HepG2 (cell line): ENCODE measurements at regions not wholly inside any gene's neighbourhood (a gene's known extent, or its start where the extent isn't known, plus 50 kb on each side); places are given as distances from the start of the nearest gene placed in this dataset.

Experiments used
- SMAD3 ChIP-seq: sonication (generic); formaldehyde crosslinking; IDR thresholded peaks from 2 replicates; pipeline ENCODE4 v1.4.0; 2020; ENCODE audit warnings: missing genetic modification reagents
- SNAI1 ChIP-seq: sonication (generic); formaldehyde crosslinking; IDR thresholded peaks from 2 replicates; pipeline ENCODE4 v1.5.0; 2020; ENCODE audit warnings: mild to moderate bottlenecking, missing genetic modification reagents, borderline replicate concordance
- ZIK1 ChIP-seq: sonication (generic); formaldehyde crosslinking; IDR thresholded peaks from 2 replicates; pipeline ENCODE4 v1.5.0; 2020; ENCODE audit warnings: mild to moderate bottlenecking, low read depth, missing genetic modification reagents, borderline replicate concordance
- TF ChIP-seq, protein P1 (sequence below): sonication (generic); formaldehyde crosslinking; IDR thresholded peaks from 2 replicates; pipeline ENCODE4 v1.5.0; 2020; ENCODE audit warnings: mild to moderate bottlenecking, missing genetic modification reagents, borderline replicate concordance
- TF ChIP-seq, protein P2 (sequence below): sonication (generic); formaldehyde crosslinking; IDR thresholded peaks from 2 replicates; pipeline ENCODE4 v1.5.1; 2020; ENCODE audit warnings: mild to moderate bottlenecking, missing genetic modification reagents, moderate library complexity
- TF ChIP-seq, protein P3 (sequence below): sonication (generic); formaldehyde crosslinking; IDR thresholded peaks from 2 replicates; pipeline ENCODE4 v1.5.0; 2020; ENCODE audit warnings: mild to moderate bottlenecking, low read depth, missing genetic modification reagents, borderline replicate concordance

DNA sequence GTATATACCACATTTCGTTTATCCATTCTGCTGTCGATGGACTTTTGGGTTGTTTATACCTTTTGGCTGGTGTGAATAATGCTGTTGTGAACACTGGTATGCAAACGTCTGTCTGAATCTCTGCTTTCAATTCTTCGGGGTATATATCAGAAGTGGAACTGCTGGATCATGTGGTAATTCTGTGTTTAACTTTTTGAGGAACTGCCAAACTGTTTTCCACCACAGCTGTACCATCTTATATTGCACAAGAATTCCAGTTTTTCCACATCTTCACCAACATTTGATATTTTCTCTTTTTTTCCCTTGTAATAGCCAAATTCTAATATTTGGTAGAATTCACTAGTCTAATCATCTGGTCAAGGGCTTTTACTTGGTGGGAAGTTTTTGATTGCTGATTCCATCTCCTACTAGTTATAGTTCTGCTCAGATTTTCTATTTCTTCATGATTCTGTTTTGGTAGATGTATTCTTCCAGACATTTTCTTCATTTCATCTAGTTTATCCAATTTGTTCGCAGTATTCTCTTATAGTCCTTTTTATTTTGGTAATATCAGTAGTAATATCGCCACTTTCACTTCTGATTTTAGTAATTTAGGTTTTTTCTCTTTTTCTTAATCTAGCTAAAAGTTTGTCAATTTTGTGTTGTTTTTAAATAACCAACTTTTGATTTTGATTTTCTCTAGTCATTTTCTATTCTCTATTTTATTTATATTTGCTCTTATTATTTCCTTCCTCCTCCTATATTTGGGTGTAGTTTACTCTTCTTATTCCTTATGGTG is 271.2 kb downstream of the ZEB1 start (continued):
- TF ChIP-seq, protein P1, sequence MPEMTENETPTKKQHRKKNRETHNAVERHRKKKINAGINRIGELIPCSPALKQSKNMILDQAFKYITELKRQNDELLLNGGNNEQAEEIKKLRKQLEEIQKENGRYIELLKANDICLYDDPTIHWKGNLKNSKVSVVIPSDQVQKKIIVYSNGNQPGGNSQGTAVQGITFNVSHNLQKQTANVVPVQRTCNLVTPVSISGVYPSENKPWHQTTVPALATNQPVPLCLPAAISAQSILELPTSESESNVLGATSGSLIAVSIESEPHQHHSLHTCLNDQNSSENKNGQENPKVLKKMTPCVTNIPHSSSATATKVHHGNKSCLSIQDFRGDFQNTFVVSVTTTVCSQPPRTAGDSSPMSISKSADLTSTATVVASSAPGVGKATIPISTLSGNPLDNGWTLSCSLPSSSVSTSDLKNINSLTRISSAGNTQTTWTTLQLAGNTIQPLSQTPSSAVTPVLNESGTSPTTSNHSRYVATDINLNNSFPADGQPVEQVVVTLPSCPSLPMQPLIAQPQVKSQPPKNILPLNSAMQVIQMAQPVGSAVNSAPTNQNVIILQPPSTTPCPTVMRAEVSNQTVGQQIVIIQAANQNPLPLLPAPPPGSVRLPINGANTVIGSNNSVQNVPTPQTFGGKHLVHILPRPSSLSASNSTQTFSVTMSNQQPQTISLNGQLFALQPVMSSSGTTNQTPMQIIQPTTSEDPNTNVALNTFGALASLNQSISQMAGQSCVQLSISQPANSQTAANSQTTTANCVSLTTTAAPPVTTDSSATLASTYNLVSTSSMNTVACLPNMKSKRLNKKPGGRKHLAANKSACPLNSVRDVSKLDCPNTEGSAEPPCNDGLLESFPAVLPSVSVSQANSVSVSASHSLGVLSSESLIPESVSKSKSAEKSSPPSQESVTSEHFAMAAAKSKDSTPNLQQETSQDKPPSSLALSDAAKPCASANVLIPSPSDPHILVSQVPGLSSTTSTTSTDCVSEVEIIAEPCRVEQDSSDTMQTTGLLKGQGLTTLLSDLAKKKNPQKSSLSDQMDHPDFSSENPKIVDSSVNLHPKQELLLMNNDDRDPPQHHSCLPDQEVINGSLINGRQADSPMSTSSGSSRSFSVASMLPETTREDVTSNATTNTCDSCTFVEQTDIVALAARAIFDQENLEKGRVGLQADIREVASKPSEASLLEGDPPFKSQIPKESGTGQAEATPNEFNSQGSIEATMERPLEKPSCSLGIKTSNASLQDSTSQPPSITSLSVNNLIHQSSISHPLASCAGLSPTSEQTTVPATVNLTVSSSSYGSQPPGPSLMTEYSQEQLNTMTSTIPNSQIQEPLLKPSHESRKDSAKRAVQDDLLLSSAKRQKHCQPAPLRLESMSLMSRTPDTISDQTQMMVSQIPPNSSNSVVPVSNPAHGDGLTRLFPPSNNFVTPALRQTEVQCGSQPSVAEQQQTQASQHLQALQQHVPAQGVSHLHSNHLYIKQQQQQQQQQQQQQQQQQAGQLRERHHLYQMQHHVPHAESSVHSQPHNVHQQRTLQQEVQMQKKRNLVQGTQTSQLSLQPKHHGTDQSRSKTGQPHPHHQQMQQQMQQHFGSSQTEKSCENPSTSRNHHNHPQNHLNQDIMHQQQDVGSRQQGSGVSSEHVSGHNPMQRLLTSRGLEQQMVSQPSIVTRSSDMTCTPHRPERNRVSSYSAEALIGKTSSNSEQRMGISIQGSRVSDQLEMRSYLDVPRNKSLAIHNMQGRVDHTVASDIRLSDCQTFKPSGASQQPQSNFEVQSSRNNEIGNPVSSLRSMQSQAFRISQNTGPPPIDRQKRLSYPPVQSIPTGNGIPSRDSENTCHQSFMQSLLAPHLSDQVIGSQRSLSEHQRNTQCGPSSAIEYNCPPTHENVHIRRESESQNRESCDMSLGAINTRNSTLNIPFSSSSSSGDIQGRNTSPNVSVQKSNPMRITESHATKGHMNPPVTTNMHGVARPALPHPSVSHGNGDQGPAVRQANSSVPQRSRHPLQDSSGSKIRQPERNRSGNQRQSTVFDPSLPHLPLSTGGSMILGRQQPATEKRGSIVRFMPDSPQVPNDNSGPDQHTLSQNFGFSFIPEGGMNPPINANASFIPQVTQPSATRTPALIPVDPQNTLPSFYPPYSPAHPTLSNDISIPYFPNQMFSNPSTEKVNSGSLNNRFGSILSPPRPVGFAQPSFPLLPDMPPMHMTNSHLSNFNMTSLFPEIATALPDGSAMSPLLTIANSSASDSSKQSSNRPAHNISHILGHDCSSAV (CRISPR knock-in tag), result no peak
- TF ChIP-seq, protein P2, sequence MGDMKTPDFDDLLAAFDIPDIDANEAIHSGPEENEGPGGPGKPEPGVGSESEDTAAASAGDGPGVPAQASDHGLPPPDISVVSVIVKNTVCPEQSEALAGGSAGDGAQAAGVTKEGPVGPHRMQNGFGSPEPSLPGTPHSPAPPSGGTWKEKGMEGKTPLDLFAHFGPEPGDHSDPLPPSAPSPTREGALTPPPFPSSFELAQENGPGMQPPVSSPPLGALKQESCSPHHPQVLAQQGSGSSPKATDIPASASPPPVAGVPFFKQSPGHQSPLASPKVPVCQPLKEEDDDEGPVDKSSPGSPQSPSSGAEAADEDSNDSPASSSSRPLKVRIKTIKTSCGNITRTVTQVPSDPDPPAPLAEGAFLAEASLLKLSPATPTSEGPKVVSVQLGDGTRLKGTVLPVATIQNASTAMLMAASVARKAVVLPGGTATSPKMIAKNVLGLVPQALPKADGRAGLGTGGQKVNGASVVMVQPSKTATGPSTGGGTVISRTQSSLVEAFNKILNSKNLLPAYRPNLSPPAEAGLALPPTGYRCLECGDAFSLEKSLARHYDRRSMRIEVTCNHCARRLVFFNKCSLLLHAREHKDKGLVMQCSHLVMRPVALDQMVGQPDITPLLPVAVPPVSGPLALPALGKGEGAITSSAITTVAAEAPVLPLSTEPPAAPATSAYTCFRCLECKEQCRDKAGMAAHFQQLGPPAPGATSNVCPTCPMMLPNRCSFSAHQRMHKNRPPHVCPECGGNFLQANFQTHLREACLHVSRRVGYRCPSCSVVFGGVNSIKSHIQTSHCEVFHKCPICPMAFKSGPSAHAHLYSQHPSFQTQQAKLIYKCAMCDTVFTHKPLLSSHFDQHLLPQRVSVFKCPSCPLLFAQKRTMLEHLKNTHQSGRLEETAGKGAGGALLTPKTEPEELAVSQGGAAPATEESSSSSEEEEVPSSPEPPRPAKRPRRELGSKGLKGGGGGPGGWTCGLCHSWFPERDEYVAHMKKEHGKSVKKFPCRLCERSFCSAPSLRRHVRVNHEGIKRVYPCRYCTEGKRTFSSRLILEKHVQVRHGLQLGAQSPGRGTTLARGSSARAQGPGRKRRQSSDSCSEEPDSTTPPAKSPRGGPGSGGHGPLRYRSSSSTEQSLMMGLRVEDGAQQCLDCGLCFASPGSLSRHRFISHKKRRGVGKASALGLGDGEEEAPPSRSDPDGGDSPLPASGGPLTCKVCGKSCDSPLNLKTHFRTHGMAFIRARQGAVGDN, result no peak
- TF ChIP-seq SMAD3 (no peak), ZIK1 (no peak), SNAI1 (no peak)
- TF ChIP-seq, protein P3, sequence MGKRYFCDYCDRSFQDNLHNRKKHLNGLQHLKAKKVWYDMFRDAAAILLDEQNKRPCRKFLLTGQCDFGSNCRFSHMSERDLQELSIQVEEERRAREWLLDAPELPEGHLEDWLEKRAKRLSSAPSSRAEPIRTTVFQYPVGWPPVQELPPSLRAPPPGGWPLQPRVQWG (CRISPR knock-in tag), result no peak
- TF ChIP-seq, all 625 proteins: peak for 0
